ENCODE measurements at regions not wholly inside any gene's neighbourhood (a gene's known extent, or its start where the extent isn't known, plus 50 kb on each side); places are given as distances from the start of the nearest gene placed in this dataset.

DNA sequence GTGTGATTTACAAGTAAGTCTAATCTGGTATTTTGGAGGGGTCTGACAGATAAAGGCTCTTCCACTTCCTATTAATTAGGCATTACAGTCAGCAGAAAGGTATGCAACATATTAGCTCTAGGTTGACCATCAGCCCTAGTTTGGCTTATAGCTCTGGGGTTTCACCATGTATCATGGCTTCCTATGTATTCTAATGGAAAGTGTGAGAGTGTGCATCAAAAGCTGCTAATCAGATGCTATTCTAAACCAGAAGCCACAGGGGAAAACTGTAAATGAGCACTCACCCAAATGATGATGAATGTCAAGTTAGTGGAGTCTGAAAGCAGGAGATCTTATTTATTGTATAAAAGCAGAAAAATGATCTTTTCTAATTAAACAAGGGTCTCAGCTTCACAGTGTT, 149.2 kb upstream of the MITF start:
- Histone ChIP-seq H3K4me3 (no peak overlapping the region), H3K27ac (no peak overlapping the region)
- TF ChIP-seq, protein P1, sequence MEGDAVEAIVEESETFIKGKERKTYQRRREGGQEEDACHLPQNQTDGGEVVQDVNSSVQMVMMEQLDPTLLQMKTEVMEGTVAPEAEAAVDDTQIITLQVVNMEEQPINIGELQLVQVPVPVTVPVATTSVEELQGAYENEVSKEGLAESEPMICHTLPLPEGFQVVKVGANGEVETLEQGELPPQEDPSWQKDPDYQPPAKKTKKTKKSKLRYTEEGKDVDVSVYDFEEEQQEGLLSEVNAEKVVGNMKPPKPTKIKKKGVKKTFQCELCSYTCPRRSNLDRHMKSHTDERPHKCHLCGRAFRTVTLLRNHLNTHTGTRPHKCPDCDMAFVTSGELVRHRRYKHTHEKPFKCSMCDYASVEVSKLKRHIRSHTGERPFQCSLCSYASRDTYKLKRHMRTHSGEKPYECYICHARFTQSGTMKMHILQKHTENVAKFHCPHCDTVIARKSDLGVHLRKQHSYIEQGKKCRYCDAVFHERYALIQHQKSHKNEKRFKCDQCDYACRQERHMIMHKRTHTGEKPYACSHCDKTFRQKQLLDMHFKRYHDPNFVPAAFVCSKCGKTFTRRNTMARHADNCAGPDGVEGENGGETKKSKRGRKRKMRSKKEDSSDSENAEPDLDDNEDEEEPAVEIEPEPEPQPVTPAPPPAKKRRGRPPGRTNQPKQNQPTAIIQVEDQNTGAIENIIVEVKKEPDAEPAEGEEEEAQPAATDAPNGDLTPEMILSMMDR (IDR thresholded peaks at IDR 0.05) = no peak
- DNase-seq (ENCODE audit: low spot score) = no peak

DNA sequence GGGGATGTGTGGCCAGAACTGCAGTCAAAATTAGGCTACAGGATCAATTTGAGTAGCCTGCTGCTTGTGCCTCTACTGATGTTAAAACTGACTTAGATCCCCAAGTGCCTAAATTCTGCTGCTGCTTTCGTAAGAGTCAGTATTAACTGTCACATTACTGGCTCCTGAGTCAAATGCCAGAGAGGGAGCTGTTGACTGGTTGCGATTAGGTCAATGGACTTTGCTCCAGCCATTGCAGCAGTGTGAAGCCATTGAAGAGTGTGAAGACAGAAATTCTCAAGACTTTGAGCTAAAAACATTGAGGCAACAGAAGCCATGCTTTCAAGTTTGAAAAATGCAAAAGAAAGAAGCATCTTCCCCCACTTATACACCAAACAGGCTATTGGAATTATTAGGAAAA, 151.1 kb upstream of the MITF start:
- TF ChIP-seq, protein P1 (IDR thresholded peaks at IDR 0.05) = no peak
- no peak overlapping the region for H3K4me3 ChIP-seq
- no peak overlapping the region for H3K27ac ChIP-seq
- DNase-seq (ENCODE audit: low spot score) = no peak

DNA sequence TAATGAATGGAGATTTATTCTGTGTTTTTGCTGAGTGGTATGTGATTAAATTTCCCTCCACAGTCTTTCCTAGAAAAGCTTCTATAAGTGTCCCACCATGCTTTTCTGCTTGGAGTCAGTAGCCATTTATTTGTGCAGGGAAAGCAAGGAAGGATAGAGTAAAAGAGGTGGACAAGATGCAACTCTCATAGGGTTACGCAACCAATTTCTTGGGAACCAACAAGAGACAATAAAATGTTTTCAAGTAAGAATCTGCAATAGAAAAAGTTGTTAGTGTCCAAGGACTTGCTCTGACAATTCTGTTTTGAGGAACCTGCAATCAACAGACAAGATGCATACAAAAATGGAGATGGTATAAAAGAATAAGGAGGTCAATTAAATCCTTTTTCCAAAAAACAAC, 153.8 kb upstream of the MITF start:
- Histone ChIP-seq H3K4me3 (no peak overlapping the region), H3K27ac (no peak overlapping the region)
- no peak for DNase-seq (ENCODE audit: low spot score)
- TF ChIP-seq, protein P1 (IDR thresholded peaks at IDR 0.05) = no peak

DNA sequence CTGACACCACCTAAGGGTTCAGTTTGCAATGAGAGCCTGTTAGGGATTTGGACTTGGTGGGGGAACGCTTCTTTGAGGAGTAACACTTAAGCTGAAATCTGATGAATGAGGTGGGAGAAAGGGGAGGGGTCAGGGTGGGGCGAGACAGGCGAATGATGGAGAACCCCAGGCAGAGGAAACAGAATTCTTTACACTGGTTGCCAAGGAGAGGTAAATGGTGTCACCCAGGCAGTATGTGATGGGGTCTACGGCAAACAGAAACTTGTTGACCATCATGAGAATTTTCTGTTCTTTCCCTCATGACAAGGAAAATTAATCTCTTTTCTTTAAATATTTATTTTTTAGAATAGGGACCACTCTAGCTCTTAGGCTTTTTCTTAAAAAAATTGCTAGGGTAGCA, 157.2 kb upstream of the MITF start:
- DNase-seq (ENCODE audit: low spot score) = no peak
- Histone ChIP-seq H3K4me3 (no peak overlapping the region), H3K27ac (no peak overlapping the region)
- TF ChIP-seq, protein P1 (IDR thresholded peaks at IDR 0.05) = no peak

DNA sequence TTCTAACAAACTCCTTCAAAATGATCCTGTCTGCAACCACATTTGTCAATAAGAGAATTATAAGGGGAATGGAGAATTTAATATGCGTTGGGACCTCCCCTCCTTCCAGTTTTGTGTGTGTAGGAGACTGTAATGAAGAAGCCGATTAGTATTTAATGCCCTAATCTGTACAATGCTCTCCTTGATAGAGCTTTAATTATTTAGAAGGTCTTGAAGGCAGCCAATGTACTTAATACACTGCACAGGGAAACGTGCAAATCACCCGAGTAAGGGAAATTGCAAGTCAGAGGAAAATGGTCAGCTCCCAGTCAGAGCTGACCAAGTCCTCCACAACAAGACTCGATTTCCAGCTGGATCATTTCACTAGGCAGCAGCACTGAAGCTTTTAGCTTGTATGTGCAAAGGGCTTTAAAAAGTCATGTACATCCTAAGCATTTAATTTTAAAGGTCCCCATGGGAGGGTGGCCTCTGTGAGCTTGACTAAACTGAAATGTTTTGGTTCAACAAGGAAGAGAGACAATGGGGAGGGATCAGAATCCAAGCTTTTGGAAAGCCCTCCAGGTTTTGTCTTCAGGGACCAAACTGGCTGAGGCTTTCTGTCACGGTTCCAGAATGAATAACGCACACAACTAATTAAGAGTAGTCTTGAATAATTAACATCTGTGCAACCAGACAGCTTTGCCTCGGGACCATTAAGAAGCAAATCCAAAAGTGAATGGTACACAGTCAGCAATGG, 159.8 kb upstream of the MITF start:
- TF ChIP-seq, protein P1 (IDR thresholded peaks at IDR 0.05) = no peak
- no peak overlapping the region for H3K27ac ChIP-seq
- H3K4me3 ChIP-seq = no peak overlapping the region
- no peak for DNase-seq (ENCODE audit: low spot score)

DNA sequence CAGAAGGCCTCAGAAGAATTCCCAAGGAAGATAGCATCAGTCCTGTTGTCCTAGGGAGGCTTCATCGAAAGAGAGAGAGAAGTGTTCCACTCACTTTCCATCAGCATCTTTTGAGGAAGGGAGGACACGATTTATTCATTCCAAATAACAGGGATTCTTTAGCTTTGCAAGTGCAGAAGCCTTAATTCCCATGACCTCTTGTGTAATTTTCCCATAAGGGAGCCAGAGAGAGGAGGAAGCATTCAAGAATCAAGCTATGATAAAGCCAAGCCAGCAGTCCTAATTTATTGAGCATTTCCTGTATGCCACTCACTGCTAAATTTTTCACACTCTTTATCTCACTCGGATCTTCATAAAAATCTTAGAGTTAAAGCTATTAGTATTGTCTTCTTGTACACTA, 169.7 kb upstream of the MITF start:
- TF ChIP-seq, protein P1 (IDR thresholded peaks at IDR 0.05) = no peak
- Histone ChIP-seq H3K27ac (no peak overlapping the region), H3K4me3 (no peak overlapping the region)
- no peak for DNase-seq (ENCODE audit: low spot score)

DNA sequence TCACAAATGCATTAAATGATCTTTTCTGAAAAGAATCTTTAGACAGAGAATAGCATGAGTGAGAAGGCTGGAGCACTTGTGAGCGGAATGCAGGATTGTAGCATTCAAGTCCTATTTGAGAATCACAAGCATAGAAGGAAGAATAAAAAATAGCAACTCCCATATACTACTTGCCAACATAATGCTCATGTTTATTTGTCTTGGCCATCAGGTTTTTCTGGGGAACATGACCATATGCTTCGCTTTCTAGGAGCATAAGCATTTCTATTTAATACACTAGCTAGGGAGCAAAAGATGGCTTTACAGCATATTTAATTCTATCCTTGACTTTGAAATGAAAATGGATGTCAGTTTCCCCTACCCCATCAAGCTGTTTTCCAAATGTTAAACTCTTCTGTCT, 170.3 kb upstream of the MITF start:
- Histone ChIP-seq H3K4me3 (no peak overlapping the region), H3K27ac (no peak overlapping the region)
- TF ChIP-seq, protein P1 (IDR thresholded peaks at IDR 0.05) = no peak
- no peak for DNase-seq (ENCODE audit: low spot score)
